GM12878 (cell line): ENCODE measurements at regions not wholly inside any gene's neighbourhood (a gene's known extent, or its start where the extent isn't known, plus 50 kb on each side); places are given as distances from the start of the nearest gene placed in this dataset.

Experiments used
- ATAC-seq: fragments of 200-7000 bp; cut with Tn5 transposase; 3 replicates; pipeline ENCODE4 v1.9.1; 2020; ENCODE audit warnings: mild to moderate bottlenecking, moderate library complexity
- BruUV-seq: library from RNA; stranded (reverse); fragments of 400-500 nt; replicated peaks from 2 replicates; lab custom pipeline; 2021; lab: Mats Ljungman, UMichigan
- CTCF ChIA-PET: fragments of 300-600 bp; sonication (Branson Sonifier 250); formaldehyde crosslinking; extraction: SDS; loops from one replicate; lab custom pipeline; 2021; ENCODE audit warnings: inconsistent platforms; lab: Yijun Ruan, JAX
- POLR2A ChIA-PET: fragments of 350-600 bp; formaldehyde crosslinking; extraction: SDS; loops from one replicate; lab custom pipeline; 2021; ENCODE audit warnings: inconsistent platforms; lab: Charles Lee
- RAD21 ChIA-PET: fragments of 300-600 bp; sonication (Branson Sonifier 250); formaldehyde crosslinking; loops from one replicate; lab custom pipeline; 2023; ENCODE audit warnings: antibody characterized with exemption; ENCODE audit not compliant: unreplicated experiment; lab: Charles Lee
- SMC1A ChIA-PET: fragments of 300-600 bp; sonication (Branson Sonifier 250); formaldehyde crosslinking; loops from one replicate; lab custom pipeline; 2023; ENCODE audit not compliant: unreplicated experiment, uncharacterized antibody; lab: Charles Lee
- DNase-seq: peaks from one replicate; pipeline ENCODE4 v3.0.0-alpha.2; 2011; ENCODE audit warnings: low read depth, low spot score
- FAIRE-seq: peaks from 3 replicates; lab custom pipeline; 2011; peaks lifted over from hg19 to GRCh38; lab: Jason Lieb, UNC
- H2AFZ ChIP-seq: 2 replicates; pipeline ENCODE4 v1.6.0; 2011; ENCODE audit warnings: low read depth, low read length, control low read depth; ENCODE audit not compliant: control insufficient read depth
- H3K27ac ChIP-seq: 2 replicates; pipeline ENCODE4 v1.5.1; 2011; ENCODE audit warnings: control low read depth; ENCODE audit not compliant: control insufficient read depth, insufficient read depth
- H3K27me3 ChIP-seq, 2 experiments: replicated peaks in 1 of 2; 2 replicates each; pipeline versions ENCODE4 v1.6.0 to v1.6.1; 2011; ENCODE audit warnings: low read length in 1 of 2; ENCODE audit not compliant: control insufficient read depth in 2 of 2, insufficient read depth in 2 of 2
- H3K36me3 ChIP-seq, 2 experiments: 2 replicates each; pipeline ENCODE4 v1.5.1; 2011; ENCODE audit warnings: low read length in 1 of 2; ENCODE audit not compliant: control insufficient read depth in 2 of 2, insufficient read depth in 2 of 2
- H3K4me1 ChIP-seq: 2 replicates; pipeline ENCODE4 v1.6.1; 2011; ENCODE audit warnings: mild to moderate bottlenecking, low read length, moderate library complexity, mixed read lengths; ENCODE audit not compliant: control insufficient read depth, insufficient read depth
- H3K4me2 ChIP-seq: 2 replicates; pipeline ENCODE4 v1.6.0; 2011; ENCODE audit warnings: control low read depth; ENCODE audit not compliant: control insufficient read depth, insufficient read depth
- H3K4me3 ChIP-seq: fragments of 200-600 bp; sonication (generic); 2 replicates; pipeline ENCODE4 v1.5.1; 2016
- H3K79me2 ChIP-seq: 2 replicates; pipeline ENCODE4 v1.6.0; 2011; ENCODE audit warnings: low read length; ENCODE audit not compliant: control insufficient read depth, insufficient read depth
- H3K9ac ChIP-seq: 2 replicates; pipeline ENCODE4 v1.8.0; 2011; ENCODE audit warnings: low read length, control low read depth, mixed read lengths; ENCODE audit not compliant: control insufficient read depth, insufficient read depth
- H3K9me3 ChIP-seq: replicated peaks from 3 replicates; pipeline ENCODE4 v1.5.1; 2011; ENCODE audit warnings: mild to moderate bottlenecking, low read length; ENCODE audit not compliant: control insufficient read depth, insufficient read depth
- H4K20me1 ChIP-seq: 2 replicates; pipeline ENCODE4 v1.6.0; 2011; ENCODE audit not compliant: control insufficient read depth, insufficient read depth
- ATF2 ChIP-seq: IDR thresholded peaks from 2 replicates; pipeline ENCODE4 v1.6.1; 2012; ENCODE audit warnings: low read length, inconsistent platforms
- DPF2 ChIP-seq: fragments of 450-650 bp; IDR thresholded peaks from 2 replicates; pipeline ENCODE4 v1.6.1; 2017; ENCODE audit warnings: mild to moderate bottlenecking
- HDGF ChIP-seq: fragments of 450-650 bp; IDR thresholded peaks from 2 replicates; pipeline ENCODE4 v1.6.1; 2016; ENCODE audit warnings: antibody characterized with exemption
- MYC ChIP-seq: IDR thresholded peaks from 2 replicates; pipeline ENCODE4 v1.6.1; 2011; ENCODE audit warnings: mild to moderate bottlenecking, low read length, moderate library complexity, inconsistent platforms; ENCODE audit not compliant: insufficient read depth, insufficient replicate concordance, insufficient read length, severe bottlenecking
- NBN ChIP-seq: fragments of 450-650 bp; IDR thresholded peaks from 2 replicates; pipeline ENCODE4 v1.6.1; 2016
- RBBP5 ChIP-seq: fragments of 200-600 bp; sonication (generic); conservative IDR thresholded peaks from 2 replicates; pipeline ENCODE4 v1.6.1; 2016
- REST ChIP-seq: IDR thresholded peaks from 2 replicates; pipeline ENCODE4 v1.6.1; 2012; ENCODE audit warnings: mild to moderate bottlenecking, low read depth, low read length
- RUNX3 ChIP-seq: IDR thresholded peaks from 2 replicates; pipeline ENCODE4 v1.6.1; 2012; ENCODE audit warnings: low read length, inconsistent platforms
- SIN3A ChIP-seq: IDR thresholded peaks from 2 replicates; pipeline ENCODE4 v1.6.1; 2012; ENCODE audit warnings: low read depth, low read length, improper control_type of control experiment
- TBL1XR1 ChIP-seq: IDR thresholded peaks from 2 replicates; pipeline ENCODE4 v1.6.1; 2012; ENCODE audit warnings: low read depth, low read length, improper control_type of control experiment
- ZBTB40 ChIP-seq: fragments of 450-650 bp; IDR thresholded peaks from 2 replicates; pipeline ENCODE4 v1.6.1; 2016; ENCODE audit warnings: mild to moderate bottlenecking, moderate library complexity, borderline replicate concordance
- WGBS: methylation state at CpG from one replicate; pipeline ENCODE4 v1.1.6; 2016; ENCODE audit warnings: low lambda C conversion rate; ENCODE audit not compliant: insufficient replicate concordance, insufficient coverage; ENCODE audit errors: missing lambda C conversion rate; 5-methylcytosine and 5-hydroxymethylcytosine counted together
- in situ Hi-C: fragments of 300-500 bp; cut with MboI; formaldehyde crosslinking; loops from 9 replicates; pipeline ENCODE4 v1.14.3; 2018; ENCODE audit warnings: mixed read lengths
- intact Hi-C: fragments of 100-400 bp; cut with micrococcal nuclease; formaldehyde crosslinking; loops from one replicate; pipeline ENCODE4 v1.14.2; 2022; ENCODE audit not compliant: unreplicated experiment

DNA sequence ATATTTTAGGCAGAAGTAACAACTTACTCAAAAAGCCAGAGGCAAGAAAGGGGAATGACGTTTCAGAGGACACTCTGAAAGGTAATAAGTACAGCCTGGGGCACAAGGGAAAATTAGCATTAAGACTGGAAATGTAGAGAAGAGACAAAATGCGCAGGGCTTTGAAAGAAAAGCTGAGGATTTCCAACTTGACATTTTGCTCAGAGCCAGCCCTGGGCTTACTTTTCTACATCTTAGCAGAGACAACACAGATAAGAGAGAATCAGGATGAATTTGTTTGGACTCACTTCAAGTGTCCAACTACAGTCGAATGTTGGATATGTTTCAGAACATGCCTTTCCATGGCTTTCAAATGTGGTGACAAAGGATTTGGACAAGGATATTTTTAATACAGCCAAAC, 808.9 kb upstream of the LUZP2 start:
- no peak overlapping the region for H3K4me2 ChIP-seq
- no peaks in the 10 kb centered on the region for H3K9me3 ChIP-seq
- TF ChIP-seq ZBTB40 (no peak), NBN (no peak), MYC (no peak), DPF2 (no peak), SIN3A (no peak), HDGF (no peak), RBBP5 (no peak), ATF2 (no peak), TBL1XR1 (no peak), REST (no peak), RUNX3 (no peak)
- in situ Hi-C loops (no loop called here), intact Hi-C loops (no loop called here)
- RAD21 ChIA-PET: no interaction called here
- H3K4me1 ChIP-seq: no peaks in the 10 kb centered on the region
- no peak overlapping the region for H3K4me3 ChIP-seq
- DNase-seq: no peak
- 42% methylated on average over 3 of the region's 3 CpGs for WGBS
- POLR2A ChIA-PET: no interaction called here
- FAIRE-seq: no peak
- CTCF ChIA-PET: no interaction called here
- no peak overlapping the region for H3K9ac ChIP-seq
- H2AFZ ChIP-seq: no peak overlapping the region
- H3K27me3 ChIP-seq: no peaks in the 10 kb centered on the region
- no peaks in the 10 kb centered on the region for H4K20me1 ChIP-seq
- SMC1A ChIA-PET: no interaction called here
- no peaks in the 10 kb centered on the region for H3K36me3 ChIP-seq
- H3K79me2 ChIP-seq: no peaks in the 10 kb centered on the region
- H3K27ac ChIP-seq: no peak overlapping the region
- no peak for ATAC-seq
- BruUV-seq: no TSS peak
